CD4-positive, alpha-beta T cell treated with Interleukin-1 beta for 1 hour (primary cell): ENCODE measurements at regions not wholly inside any gene's neighbourhood (a gene's known extent, or its start where the extent isn't known, plus 50 kb on each side); places are given as distances from the start of the nearest gene placed in this dataset.
"Not testable (repeated sequence)": the region's sequence is repeated elsewhere in the genome, so short reads cannot be mapped to it uniquely, and the experiment has no call there.

Source experiments
- DNase-seq, 2 donors: peaks; one replicate each; pipeline ENCODE4 v3.0.0-alpha.2; 2020 to 2022

DNA sequence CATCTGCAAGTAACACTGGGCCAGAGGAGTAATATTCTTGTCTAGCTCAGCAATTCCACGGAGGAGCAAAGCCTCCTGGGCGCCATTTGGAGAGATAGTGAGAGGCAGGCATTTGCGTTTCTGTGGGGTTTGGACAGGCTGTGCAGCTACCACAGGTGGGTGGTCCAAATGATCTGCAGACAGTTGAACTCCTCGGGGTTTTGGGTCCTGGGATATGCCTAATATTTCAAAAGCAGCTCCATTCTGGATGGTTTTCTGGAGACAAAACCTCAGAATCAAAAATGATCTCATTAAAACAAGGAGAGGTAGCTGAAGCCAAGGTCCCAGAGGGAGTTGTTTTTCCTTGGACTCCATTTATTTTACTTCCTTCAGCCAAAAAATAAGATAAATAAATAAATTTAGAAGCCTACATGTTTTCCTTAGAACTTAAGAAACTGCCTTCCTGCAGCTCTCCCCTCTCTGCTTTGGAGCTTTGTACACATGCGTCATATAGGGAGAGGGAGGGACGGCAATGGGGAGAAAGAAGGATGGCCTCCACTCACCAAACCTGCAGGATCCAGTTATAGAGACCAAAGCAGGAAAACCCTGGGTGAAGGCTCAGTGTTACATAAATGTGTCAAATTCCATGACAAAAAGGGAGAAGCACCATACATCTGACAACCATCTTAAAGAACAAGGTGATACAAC is 227.3 kb upstream of the DAAM1 start:
- DNase-seq, result no peak

DNA sequence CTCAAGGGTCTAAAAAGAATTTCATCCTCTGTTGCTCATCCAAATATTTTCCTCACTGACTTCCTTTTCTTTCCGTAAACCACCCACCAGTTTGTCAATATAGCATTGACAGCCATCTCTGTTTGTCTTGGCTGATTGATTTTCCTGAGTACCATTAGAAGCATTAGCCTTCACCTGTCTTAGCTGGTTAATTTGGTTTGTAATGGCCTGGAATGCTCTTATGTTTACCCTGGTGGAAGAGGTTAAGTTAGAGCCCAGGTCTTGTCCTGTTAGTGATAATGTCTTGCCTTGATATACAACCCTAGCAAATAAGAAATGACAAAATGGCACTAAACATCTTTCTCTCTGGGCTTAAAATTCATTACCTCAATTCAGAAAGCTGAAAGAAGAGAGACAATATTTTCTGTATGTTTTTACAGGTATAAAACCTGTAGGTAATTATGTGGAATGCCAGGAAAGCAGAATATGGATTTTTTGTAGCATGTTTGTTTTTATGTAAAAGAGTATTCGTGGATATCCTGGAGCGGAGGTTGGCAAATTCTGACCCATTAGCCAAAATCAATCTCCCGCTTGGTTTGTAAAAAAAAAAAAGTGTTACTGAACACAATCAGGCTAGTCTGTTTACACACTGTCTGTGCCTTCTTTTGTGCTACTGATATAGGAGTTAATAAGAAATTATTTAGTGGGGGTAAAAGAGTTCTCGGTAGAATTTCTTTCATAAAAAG is 224.4 kb upstream of the DAAM1 start:
- DNase-seq, result no peak

DNA sequence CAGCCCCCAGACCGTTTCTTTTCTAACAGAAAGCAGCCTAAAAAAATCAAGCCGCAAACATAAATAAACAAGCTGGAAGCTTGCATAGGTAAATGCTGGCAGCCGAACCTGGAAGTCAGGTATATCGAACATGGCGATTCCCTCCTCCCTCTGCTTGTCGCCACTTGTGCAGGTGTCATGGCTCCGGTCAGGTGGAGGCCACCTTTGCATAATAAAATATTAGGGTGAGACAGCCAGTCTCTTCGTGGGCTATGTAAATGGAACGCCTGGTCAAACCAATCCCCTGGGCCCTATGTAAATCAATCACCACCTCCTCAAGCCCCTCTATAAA is 223.9 kb upstream of the DAAM1 start:
- DNase-seq, result no peak

DNA sequence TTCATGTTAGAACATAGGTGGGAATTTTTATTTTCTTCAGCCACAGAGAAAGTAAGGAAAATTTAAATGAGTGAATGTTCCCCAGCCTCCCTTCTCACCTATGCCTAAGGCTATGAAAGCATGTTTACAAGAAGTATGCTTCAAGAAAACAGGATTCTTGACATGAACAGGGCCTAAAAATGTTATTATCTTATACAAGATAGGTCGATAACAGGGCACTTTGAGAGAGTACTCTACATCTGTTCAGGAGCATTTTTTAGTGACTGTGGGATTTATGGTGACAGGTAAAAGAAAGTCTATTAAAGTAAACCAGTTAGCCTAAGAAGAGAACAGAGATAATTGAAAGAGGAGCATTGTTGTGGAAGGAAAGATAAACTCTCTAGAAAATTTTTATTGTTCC is 222.9 kb upstream of the DAAM1 start:
- no peak for DNase-seq

DNA sequence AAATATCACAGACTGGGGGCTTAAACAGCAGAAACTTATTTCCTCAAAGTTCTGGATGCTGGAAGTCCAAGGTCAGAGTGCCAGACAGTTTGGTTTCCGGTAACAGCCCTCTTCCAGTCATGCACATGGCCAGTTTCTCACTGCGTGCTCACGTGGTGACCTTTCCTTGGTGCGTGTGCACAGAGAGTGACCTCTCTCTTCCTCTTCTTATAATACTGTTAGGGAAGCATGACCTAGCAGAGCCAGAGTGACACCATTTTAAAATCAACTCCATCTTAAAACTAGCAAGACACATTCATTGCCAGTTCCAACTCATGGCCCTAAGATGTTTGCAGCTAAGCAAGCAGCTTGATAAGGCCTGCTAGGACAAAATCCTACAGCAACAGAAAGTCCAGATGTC is 221.5 kb upstream of the DAAM1 start:
- no peak for DNase-seq

DNA sequence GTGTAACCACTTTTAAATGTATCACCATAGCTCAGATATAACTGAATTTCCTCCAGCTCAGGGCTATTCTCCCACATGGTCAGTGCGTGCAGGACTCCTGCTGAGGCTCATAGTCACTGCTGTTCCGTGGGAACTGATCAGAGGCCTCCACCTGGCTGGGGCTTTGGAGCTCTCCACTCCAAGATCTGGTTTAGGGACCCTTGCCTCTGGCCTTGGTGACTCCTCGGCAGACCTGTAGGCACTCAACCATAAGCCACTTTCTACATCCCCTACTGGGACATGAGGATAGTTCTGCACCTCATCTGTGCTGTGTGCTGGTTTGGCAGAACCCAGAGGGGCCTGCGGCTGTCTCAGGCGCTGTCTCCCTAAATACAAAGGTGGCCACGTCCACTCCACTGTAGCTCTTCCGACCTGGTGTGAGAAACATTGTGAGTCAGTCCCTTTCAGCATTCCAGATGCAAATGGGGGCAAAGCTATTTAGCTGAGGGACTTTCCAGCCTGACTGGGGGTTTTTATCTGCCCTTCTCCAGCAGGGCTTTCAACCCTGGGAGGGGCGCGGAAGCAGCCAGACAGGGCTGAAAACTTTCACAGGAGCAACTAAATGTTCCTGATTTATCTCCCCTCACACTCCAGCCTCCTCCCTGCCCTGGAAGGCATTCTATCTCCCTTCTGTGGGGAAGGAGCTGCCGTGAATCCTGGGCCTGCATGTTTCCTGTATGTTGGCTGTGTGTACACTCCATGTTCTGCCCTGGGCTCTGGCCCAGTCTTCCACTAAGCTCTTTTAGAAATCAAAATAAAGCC is 218.3 kb upstream of the DAAM1 start:
- no peak for DNase-seq

DNA sequence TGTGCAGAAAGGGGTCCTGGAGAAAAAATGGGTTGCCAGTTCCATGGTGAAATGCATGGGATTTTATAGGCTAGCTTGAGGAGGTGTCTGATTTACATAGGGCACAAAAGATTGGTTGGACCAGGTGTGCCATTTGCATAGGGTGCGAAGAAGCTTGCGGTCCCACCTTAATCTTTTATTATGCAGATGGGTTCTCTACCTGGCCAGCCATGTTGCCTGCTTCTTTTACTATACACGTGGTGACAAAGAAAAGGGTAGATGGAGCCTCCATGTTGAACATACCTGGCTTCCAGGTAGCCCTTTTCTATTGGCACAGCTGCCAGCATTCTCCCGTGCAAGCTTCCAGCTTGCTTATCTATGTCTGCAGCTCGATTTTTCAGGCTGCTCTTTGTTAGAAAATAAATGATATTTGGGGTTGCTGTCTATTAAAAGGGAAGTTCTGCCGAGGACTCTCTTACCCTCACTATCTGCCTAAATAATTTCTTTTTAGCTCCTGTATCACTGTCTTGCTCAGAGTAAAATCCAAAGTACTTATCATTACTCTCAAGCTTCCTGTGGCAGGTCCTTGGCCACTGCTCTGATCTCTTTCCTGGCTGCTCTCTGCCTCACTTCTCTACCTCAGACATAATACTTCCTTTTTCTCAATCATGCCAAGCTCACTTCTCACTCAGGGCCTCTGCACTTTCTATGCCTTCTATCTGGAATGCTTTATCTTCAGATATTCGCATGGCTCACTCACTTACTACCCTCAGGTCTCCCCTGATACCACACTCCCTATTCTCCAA is 216.0 kb upstream of the DAAM1 start:
- DNase-seq, result no peak

DNA sequence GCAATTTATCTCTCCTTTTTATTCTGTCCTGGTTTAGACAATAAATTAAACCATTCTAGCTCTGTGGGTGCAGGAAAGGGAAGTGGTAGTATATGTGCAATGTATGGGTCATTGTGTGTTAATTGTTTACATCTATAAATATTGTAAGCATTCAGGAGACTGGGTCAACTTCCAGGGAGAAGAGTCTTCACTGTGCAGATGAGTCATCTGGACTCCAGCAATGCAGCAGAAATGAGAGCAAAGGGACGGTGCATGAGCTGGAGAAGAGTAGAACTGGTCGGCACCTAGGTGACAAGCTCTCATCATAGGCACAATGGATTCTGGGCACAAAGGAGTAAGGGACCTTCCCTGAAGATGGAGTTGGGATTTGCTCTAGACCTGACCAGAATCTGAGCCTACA is 211.1 kb upstream of the DAAM1 start:
- DNase-seq, result no peak

DNA sequence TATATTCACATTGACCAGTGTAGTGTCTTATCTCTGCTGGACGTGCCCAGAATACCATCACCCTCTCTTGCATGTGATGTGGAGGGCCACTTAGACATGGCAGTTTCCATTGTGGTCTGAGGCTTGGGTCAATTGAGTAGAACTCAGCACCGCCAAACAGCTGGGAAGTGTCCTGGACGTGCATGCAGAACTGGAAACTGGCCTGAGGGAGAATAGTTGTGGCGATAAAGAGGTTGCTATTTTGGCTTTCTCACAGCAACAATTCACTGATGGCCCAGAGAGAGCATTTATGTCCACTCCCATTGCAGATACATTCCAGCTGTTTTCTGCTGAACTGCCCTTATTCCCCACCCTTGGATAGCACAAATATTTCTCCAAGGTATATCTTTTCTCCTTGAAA is 210.1 kb upstream of the DAAM1 start:
- DNase-seq, result no peak

DNA sequence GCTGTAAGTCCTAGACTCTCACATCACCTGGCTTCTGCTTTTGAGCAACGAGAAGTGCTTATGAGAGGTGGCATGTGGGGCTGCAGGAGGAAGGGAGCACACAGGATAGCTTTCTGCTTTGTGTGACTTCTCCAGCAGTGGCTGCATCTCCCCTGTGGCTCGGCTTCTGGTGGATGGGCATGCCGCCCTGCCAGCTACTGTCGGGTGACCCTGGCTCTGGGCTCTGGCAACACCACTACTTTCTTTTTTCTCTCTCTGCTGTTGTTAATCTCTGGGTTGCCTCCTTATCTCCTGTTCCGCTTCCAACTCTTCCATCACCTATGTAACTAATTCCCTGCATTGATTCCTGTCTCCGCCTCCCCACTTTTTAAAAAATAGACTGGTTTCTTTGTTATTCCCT is 209.1 kb upstream of the DAAM1 start:
- DNase-seq, result no peak

DNA sequence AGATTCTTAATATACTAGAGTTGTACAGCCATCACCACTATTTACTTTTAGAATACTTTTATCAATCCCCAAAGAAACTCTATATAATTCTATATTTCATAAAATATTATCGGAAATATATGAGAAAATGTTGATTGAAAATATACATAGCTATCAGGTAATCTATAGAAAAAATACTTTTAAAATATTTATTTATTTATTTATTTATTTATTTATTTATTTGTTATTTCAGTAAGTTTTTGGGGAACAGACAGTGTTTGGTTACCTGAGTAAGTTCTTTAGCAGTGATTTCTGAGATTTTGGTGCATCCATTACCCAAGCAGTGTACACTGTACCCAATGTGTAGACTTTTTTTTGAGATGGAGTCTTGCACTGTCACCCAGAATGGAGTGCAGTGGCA is 206.6 kb upstream of the DAAM1 start:
- DNase-seq, result no peak

DNA sequence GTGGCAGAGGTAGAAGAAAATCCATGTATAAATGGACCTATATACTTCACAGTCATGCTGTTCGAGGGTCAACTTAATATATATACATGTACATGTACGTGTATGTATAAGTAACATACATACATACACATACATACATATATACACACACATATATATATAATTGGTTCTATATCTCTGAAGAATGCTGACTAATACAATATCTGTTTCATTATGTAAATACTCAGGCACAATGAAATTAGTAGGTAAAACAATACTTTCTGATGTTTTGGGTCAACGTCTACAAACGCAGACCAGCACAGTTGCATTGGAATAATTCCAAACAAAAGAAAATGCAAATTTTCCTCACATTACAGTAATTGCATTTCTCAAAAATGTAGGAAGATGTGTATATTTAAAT is 202.7 kb upstream of the DAAM1 start:
- DNase-seq, result no peak

DNA sequence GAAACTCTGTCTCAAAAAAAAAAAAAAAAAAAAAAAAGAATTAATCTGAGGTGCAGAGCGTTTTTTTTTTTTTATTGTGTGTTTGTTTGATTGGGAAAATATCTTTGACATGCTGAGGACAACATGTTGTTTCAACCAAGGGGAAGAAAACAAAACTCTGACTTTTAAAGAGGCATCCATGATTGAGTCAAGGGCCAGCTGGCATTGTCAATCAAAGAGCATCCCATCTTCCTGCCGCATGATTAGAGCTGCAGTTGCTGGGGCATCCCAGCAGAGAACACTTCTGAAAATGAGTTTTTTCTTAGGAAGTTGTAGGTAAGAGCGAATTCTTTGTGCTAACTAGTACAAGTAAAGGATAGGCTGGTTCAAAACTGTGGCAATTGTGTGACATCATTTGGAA is 200.9 kb upstream of the DAAM1 start:
- no peak for DNase-seq

DNA sequence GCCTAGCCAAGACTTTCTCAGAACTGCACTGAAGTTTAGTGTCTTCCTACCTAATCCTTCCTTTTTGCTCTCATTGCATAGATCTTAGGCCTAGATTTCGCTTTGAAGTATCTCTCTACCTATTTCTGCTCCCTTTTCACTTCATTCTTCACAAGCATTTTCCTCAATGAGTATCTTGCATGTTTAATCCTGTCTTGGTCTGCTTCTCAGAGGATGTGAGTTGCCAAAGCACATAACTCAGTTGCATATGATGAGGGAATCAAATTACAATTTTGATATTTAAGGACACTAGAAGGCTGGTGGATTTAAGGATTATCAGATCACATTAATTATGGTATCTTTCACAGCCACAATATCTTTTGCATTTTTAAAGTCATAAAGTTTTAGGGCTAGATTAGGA is 195.5 kb upstream of the DAAM1 start:
- DNase-seq, result no peak

DNA sequence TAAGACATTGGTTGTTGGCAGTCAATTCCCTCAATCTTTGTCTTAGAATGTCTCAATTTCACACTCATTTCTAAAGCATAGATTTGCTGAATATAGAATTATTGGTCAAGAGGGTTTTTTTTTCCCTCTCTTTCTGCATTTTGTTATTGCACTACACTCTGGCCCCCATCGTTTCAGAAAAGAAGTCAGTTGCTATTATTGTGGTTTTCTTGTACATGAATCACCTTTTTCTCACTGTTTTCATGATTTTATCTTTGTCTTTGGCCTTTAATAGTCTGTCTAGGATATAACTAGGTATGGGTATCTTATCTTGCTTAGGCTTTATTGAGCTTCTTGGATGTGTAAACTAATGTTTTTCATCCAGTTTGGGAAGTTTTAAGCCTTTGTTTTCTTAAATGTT is 194.3 kb upstream of the DAAM1 start:
- no peak for DNase-seq

DNA sequence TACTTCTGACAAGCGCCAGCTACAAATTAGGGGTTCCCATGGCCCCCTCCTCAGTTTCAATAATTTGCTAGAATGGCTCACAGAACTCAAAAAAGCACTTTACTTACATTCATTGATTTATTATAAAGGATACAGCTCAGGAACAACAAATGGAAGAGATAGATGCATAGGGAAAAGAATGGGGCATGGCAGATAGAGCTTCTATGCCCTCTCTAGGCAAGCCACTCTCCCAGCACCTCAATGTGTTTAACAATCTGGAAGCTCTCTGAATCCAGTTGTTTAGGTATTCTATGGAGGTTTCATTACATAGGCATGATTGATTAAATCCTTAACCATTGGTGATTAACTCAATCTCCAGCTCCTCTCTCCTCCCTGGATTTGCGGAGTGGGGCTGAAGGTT is 184.5 kb upstream of the DAAM1 start:
- DNase-seq, result no peak

DNA sequence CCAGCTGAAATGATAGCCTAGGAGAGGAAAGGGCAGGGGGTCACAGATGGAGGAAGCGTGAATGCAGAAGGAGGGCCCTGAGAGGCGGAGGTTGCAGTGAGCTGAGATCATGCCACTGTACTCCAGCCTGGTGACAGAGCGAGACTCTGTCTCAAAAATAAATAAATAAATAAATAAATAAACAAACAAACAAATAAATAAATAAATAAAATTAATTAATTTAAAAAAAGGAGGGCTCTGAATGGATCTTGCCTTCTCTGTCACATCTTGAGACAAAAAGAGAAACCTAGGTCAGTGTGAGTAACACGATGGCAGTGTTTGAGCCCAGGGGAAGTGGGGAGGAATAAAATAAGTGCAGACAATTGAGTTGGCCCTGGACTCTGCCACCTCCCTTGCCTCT is 182.3 kb upstream of the DAAM1 start:
- DNase-seq, result not testable (repeated sequence)

DNA sequence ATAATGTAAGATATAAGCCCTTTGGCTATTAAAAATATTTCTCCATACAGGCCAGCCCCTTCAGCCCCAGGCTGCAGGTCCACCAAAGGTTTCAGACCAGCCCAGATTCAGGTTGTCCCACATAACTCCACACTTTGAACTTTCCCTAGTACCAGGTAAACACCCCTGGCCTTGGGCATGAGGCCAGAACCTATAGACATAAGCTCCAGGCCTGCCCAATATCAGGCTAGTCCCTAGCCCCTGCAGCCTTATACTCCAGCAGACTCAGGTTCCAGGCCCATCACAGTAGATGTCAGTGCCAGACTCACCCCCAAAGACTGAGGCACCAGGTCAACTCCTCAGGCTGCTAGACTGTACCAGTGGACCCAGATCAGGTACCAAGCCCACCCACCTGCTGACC is 178.5 kb upstream of the DAAM1 start:
- DNase-seq, result no peak

DNA sequence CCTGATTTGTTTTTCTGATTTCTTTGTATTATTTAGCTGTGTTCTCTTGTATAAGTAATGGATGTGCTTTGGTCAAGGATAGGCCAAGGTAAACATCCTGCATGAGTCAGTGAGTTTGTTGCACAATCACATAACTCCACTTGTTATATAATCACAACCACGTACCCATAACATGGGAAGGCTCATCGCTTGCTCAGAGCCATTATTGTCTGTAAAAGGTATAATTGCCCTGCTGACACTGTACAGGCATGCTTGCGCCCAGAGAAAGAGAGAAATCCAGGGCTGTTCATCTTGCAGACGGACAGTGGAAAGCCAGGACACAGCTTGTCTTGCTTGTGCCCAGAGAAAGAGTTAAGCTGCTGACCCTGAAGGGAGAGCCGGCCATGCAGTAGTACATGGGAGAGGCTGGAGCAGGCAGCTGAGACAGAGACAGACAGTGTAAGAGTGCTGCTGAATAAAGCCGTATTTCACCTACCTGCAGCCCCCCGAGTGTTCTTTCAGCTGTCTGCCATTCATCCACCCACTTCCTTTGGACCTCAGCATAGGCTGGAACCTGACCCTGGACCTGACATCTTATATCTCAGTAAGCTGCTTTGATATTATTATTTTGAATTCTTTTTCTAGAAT is 174.7 kb upstream of the DAAM1 start:
- no peak for DNase-seq

DNA sequence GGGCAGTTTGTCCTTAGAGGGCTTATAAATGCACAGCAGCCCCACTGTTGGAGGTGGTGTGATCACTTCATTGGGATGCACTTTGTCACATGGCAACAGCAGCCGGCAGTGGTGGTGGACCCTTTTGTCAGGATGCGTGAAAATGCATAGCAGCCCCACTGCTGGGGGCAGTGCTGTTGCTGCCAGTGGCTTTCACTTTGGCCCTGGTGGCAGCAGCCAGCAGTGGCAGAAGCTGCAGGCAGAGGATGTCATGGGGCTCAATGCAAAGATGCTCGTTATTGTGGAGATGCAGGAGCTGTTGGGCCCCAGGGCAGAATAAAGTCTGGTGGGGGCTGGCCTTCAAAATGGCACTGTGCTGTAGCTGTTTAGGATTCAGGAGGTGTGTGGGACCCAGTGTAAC is 173.0 kb upstream of the DAAM1 start:
- DNase-seq, result no peak

DNA sequence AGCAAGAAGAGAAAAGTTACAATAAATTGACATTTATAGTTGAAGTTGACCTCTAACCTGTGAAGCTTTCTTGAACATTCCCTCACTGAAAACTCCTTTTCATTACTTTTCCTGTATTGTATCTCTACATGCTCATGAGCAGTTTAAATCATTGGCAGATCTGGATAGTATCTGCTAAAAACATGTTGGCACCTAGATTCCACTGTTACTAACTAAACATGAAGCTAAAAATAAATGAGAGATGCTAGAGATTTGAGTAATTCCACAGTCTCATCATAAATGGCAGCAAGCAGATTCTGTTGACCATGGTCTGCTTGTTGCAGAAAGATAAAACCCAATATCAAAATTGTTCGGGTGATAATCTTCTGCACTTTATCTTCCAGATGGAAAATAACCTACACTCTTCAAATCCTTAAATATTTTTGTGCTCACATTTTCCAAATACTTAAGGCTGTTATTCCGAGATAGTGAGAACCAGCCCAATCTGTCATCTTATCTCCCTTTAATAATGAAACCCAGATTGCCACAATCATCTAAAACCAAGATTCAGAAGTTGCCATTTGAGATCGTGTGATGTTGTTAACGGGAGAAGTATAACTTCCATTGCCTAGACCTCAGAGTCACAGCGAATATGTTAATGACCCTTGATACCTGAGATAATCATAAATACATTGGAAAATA is 171.0 kb upstream of the DAAM1 start:
- no peak for DNase-seq

DNA sequence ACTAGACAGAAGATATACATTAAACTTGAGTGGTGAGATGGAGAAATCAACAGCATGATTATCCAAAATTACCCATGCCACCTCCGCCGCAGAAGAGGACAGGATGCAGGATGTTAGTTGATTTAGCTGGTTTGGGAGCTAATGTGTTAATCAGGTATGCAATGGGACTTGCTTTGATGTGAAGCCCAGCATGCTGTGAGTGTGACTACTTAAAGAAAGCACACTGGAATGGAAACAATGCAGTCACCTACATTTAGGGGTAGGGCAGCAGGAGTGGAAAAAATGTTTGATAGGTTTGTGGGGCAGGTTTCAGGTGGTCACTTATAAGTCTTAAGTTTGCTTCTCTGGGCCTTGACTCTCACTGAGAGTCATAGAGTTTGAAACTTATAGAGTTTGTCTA is 170.0 kb upstream of the DAAM1 start:
- no peak for DNase-seq
